ENCODE measurements at regions not wholly inside any gene's neighbourhood (a gene's known extent, or its start where the extent isn't known, plus 50 kb on each side); places are given as distances from the start of the nearest gene placed in this dataset.
"Not testable (repeated sequence)": the region's sequence is repeated elsewhere in the genome, so short reads cannot be mapped to it uniquely, and the experiment has no call there.

- Histone ChIP-seq H3K27me3 (no peaks in the 10 kb centered on the region), H3K4me3 (no peak overlapping the region), H3K9me3 (no peaks in the 10 kb centered on the region), H3K4me1 (no peaks in the 10 kb centered on the region), H3K36me3 (no peaks in the 10 kb centered on the region), H3K27ac (no peak overlapping the region)
- intact Hi-C loops (cut with DNase I), result no loop called here
- TF ChIP-seq CTCF (IDR thresholded peaks at IDR 0.05), result no peak
- no peak for DNase-seq
- no peak for ATAC-seq
- 58% methylated on average over 5 of the region's 5 CpGs for WGBS, 2 donors
Measured at GRCh38 chr7:85275204-85275603, 88.3 kb upstream of the SEMA3D start.

DNA sequence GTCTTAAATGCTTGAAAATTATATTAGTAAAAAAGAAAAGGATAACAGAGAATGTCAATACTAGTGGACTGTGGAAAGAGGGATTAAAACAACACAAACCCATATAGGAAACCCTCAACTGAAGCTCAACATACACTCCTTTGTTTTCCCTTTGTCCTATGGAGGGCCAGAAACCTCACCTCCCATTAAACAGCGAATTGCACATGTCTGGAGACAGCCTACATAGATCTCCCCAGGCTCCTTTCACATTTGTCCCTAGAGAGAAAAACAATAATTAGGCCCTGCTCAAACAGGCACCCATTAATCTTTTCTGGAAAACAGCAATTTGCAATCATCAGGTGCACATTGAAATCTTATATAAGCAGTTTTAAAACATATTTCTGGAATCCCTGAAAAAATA lies 87.6 kb upstream of the SEMA3D start:
- WGBS, 2 donors, result 50 to 63% methylated on average over 1 of the region's 1 CpG
- intact Hi-C loops (cut with DNase I), result no loop called here
- no peak overlapping the region for H3K4me3 ChIP-seq
- DNase-seq (no peak), ATAC-seq (no peak)
- H3K27me3 ChIP-seq, result no peaks in the 10 kb centered on the region
- no peak overlapping the region for H3K27ac ChIP-seq
- H3K4me1 ChIP-seq, result no peaks in the 10 kb centered on the region
- no peaks in the 10 kb centered on the region for H3K36me3 ChIP-seq
- TF ChIP-seq CTCF (IDR thresholded peaks at IDR 0.05), result no peak
- H3K9me3 ChIP-seq, result no peaks in the 10 kb centered on the region

DNA sequence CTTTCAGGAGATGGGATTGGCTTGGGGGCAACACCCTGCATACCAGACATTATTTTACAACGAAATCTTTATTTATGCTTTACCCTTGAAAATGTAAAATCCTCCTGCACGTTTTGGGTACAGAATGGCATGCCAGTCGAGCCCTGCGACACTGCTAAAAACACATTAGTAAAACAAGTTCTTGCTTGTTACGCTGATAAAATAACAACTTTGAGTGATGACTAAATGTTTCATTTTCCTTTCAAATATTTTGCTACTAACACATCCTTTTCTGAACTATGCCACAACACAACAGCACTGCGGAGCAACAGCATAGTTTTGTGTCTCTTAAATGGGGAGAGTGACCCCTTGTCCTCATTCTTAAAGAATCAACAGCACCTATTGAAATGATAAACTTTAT lies 76.0 kb upstream of the SEMA3D start:
- no peaks in the 10 kb centered on the region for H3K36me3 ChIP-seq
- no peak overlapping the region for H3K27ac ChIP-seq
- ATAC-seq (no peak), DNase-seq (no peak)
- no peaks in the 10 kb centered on the region for H3K9me3 ChIP-seq
- WGBS, 2 donors, result 57 to 58% methylated on average over 6 of the region's 6 CpGs
- intact Hi-C loops (cut with DNase I), result no loop called here
- no peak overlapping the region for H3K4me3 ChIP-seq
- no peak for TF ChIP-seq CTCF (IDR thresholded peaks at IDR 0.05)
- no peaks in the 10 kb centered on the region for H3K27me3 ChIP-seq
- no peaks in the 10 kb centered on the region for H3K4me1 ChIP-seq

DNA sequence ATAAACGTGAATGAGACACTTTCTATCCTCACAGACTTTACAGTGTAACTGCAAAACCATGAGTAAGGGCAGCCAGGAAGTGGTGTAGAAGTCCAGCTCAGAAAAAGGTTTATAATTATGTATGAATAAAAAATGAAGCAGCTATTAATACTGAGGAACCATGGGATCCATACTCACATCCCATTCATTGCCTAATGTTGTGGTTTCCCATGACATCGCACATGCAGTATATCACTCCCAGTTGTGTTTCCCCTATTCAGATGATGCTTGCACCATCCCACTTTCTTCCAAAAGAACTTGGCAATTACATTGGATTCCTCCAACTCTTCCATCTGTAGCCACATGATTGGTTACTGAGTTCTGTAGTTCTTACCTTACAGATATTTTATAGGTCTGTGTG lies 74.5 kb upstream of the SEMA3D start:
- DNase-seq (no peak), ATAC-seq (no peak)
- intact Hi-C loops (cut with DNase I), result no loop called here
- H3K4me3 ChIP-seq, result no peak overlapping the region
- no peak overlapping the region for H3K27ac ChIP-seq
- no peaks in the 10 kb centered on the region for H3K36me3 ChIP-seq
- H3K27me3 ChIP-seq, result no peaks in the 10 kb centered on the region
- H3K9me3 ChIP-seq, result no peaks in the 10 kb centered on the region
- TF ChIP-seq CTCF (IDR thresholded peaks at IDR 0.05), result no peak
- WGBS, 2 donors, result 74 to 85% methylated on average over 2 of the region's 2 CpGs
- H3K4me1 ChIP-seq, result no peaks in the 10 kb centered on the region

DNA sequence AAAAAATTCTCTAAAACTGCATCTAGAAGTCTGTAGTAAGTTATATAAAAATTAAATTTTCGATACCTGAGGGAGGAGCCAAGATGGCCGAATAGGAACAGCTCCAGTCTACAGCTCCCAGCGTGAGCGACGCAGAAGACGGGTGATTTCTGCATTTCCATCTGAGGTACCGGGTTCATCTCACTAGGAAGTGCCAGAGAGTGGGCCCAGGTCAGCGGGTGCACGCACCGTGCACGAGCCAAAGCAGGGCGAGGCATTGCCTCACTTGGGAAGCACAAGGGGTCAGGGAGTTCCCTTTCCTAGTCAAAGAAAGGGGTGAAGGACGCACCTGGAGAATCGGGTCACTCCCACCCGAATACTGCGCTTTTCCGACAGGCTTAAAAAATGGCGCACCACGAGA lies 62.9 kb upstream of the SEMA3D start:
- H3K9me3 ChIP-seq, result peaks cover 0 to 15% (median 0%) of the 10 kb centered on the region in 11 donors
- intact Hi-C loops (cut with DNase I); H3K4me3 ChIP-seq; H3K27me3 ChIP-seq; DNase-seq; ATAC-seq; H3K36me3 ChIP-seq; H3K27ac ChIP-seq; H3K4me1 ChIP-seq: not testable (repeated sequence)
- WGBS, 2 donors, result 93 to 94% methylated on average over 19 of the region's 19 CpGs
